ENCODE measurements at regions not wholly inside any gene's neighbourhood (a gene's known extent, or its start where the extent isn't known, plus 50 kb on each side); places are given as distances from the start of the nearest gene placed in this dataset.

GRCh38 chr3:95456835-95457234 lies 1357.6 kb upstream of the EPHA6 start:
- TF ChIP-seq POLR2AphosphoS5 (IDR thresholded peaks at IDR 0.05), result no peak
- no peak for TF ChIP-seq POLR2A (IDR thresholded peaks at IDR 0.05)
- TF ChIP-seq CTCF (IDR thresholded peaks at IDR 0.05), result no peak
- no peak for TF ChIP-seq EP300 (IDR thresholded peaks at IDR 0.05; ENCODE audit: low read depth)

Data from transverse colon (tissue), 4 donors.